GM18511 (cell line): ENCODE measurements at regions not wholly inside any gene's neighbourhood (a gene's known extent, or its start where the extent isn't known, plus 50 kb on each side); places are given as distances from the start of the nearest gene placed in this dataset.

Experiments used
- ATAC-seq: cut with Tn5 transposase; IDR thresholded peaks from one replicate; pipeline ENCODE4 v1.9.1; 2021; ENCODE audit warnings: mild to moderate bottlenecking, moderate library complexity; ENCODE audit not compliant: unreplicated experiment

DNA sequence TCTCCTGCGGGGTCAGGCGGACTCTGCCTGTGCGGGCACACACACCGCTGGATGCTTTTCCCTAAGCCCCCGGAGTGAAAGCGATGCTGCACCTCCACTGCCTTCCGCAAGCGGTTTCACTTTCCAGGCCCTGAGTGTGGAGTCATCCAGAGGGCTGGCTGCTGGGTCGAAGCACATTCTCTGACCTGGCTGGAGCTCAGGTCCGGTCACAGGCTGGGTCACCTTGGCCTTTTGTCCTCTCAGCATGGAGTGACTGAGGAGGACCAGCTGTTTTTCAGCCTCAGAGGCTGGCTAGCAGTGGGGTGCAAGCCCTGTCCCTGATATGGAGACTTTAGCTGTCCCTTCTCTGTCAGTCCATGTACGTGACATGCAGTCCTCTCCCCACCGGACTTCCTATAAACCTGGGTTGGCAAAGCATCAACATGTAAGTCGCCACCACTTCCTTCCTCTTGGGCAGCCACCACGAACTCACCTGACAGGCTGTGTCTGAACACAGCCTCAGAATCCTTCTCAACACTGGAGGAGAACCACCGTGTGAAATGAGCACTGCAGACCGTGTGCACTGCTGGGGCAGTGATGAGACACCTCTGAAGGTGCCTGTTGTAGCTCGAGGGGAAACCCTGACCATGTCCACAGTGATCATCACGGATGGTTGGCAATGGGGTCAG, 51.3 kb downstream of the GADD45G start:
- no peak for ATAC-seq

DNA sequence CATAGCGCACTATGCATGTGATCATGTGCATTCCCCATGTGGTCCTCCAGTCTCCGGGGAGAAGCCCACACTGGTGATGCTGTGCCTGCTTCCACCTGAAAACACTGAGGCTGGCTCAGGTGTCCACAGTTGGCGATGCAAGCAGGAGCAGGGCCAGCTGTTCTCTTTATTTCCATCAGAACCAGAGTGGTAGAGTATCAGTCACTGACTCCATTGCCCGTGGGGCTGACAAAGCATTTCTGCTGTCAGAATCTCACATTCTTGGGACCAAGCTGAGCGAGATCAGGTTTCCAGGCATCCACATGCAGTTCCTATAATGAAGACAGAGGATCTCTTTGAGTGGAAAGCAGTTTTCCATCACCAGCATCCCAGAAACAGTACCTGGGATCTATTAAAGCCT, 52.5 kb downstream of the GADD45G start:
- no peak for ATAC-seq

DNA sequence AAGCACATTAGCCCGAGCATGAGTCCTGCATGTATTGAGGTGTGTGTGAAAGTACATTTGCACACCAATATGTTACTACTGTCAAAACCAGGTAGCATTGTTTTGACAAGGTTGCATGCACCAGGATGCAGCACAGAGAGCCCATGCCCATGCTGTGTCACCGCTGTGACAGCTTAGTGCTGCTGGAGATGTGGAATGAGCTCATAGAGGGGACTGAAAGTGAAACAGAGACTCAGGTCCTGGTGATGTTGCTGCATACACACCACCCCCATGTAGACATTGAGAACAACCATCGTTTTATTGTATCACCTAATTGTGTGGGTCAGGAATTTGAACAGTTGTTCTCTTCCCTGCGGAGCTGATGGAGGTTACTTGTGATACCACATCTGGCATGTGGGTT, 53.0 kb downstream of the GADD45G start:
- ATAC-seq, result peak; percentile 89

DNA sequence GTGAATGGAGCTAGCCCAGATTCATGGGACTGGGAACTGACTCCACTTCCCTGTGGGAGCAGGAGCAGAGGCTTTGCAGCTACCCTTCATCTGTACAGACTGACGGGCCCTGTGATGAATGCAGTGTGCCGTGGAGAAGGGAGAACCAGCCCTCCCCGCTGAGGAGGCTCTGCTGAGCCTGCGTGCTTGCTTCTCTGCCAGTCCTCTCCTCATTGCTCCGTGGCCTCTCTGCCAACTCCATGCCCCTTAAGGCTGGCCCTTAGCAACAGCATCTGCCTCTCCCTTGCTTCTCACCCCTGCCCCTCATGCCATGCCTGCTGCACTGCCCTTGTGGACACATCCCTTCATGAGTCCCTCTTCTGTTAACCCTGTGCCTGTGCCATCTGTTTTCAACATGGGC, 53.6 kb downstream of the GADD45G start:
- no peak for ATAC-seq

DNA sequence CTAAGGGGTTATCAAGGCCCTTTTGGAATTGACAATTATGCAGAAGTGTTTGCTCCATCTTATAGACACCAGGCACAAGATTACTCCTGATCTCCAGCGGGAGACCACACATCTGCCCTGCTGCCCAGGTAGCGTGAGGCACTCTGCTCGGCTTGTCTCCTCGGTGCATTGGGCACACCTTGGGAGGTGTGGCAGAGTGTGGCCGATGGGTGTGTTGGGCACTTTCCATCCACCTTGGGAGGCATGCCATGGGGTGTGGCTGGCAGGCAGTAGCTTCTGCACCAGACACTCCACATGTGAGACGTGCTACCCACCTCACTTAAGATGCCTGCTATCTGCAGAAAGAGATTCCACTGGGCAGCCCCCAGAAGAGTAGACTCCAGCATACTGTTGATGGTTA, 54.1 kb downstream of the GADD45G start:
- no peak for ATAC-seq

DNA sequence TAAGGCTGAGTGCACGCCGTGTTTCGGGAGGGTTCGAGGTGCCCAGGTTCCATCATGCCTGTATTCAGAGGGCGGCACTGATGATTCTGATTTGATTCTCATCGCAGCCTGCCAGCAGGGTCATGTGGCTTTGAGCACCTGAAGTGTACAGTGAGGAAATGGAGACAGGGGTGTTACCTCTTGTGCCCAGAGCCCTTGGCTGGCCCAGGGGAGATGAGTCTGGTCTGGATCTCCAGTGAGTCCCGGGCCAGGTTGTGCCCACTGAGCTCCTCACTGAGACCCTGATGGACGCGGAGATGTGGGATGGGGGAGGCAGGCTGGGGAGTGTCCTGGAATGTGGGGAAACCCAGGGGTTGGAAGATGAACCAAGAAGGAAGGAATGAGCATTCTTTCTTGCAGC, 54.7 kb downstream of the GADD45G start:
- ATAC-seq, result no peak

DNA sequence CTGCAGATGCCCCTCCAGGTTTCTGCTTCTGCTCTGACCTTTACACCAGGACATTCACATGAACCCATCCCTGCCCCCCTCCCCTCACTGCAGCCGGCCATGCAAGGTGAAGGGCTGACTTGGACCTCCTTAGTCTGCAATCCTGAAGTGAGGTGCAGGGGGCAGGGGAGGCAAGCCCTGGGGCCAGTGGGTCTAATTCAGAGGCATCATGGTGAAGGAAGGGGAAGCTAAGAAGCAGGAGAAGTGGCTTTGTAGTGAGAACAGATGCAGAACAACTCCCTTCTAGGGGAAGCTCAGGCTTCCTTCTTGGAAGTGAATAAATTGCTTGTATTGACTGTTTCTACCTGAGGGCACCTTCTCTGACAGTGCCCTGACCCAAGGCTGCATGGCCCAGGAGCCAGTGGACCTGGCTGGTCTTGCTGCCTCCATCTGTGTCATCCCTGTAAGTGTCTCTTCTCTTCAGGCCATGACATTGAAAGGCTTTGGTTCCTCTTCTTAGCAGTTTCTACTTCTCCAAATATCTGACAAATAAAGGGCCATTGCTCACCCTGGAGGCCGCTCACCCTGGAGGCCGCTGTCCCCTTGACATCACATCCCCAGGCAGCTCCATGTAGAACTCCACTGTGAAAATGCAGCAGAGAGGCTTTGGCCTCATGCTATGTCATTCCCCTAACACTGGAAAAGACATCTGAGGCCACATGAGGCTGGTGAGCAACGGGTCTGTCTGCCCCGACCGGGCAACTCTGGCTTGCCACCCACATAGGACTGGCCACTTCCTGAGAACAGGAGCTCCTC, 55.3 kb downstream of the GADD45G start:
- ATAC-seq, result no peak

DNA sequence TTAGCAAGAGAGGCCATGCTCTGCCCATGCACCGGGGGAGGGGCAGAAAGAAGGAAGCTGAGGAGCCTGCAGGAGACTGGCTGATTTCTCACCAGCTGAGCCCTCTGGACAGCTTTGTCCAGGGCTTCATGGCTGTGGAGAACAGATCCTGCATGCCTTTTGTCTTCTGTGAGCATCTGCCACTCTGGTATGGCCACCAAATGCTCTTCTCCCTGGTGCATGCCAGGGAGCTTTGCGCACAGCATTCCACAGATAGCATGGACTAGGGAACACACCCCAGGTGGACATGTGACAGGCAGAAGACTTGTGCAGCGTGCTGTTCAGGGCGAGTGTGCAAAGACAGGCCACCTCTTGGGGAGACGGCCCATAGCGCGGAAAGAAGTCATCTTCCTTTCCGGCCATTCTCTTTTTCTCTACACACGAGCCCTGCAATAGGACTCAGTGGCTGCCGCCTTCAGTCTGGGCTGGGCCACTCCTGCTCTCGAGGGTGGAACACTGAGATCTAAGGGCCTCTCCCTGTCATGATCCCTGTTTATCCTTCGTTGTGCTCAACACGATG, 56.7 kb downstream of the GADD45G start:
- no peak for ATAC-seq

DNA sequence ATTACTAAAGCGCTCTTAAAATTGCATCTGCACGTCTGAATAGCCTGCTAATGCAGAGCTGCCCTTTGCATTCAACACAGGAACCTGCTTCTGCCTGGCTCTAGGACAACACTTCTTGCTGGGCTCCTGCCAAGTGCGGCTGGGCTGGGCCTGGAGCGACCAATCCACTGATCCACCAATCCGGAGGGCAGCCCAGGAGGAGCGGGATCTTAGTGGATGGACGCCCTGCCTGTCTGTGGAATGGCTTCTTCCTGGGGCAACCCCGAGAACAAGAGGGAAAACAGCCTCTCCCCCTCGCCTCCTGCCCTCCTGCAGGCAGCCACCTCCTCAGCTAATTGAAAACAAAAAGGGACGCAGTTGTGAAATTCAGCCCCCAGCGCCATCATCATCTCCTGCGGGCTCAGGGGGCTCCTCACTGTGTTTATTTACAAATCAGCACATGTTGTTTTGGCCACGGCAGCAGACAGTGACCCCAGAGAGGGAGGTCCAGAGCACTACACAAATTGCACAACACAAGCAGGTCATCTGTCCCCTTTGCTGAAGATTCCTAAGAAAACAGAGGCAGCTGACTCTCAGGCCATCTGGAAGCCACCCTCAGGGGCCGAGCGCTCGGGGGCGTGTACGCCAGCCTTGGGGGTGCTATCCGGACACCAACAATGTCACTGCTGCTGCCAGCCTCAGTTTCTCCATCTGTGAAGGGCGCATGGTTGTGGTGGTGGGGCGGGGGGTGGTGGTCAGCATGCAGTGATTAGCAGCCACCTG, 57.3 kb downstream of the GADD45G start:
- ATAC-seq, result no peak

DNA sequence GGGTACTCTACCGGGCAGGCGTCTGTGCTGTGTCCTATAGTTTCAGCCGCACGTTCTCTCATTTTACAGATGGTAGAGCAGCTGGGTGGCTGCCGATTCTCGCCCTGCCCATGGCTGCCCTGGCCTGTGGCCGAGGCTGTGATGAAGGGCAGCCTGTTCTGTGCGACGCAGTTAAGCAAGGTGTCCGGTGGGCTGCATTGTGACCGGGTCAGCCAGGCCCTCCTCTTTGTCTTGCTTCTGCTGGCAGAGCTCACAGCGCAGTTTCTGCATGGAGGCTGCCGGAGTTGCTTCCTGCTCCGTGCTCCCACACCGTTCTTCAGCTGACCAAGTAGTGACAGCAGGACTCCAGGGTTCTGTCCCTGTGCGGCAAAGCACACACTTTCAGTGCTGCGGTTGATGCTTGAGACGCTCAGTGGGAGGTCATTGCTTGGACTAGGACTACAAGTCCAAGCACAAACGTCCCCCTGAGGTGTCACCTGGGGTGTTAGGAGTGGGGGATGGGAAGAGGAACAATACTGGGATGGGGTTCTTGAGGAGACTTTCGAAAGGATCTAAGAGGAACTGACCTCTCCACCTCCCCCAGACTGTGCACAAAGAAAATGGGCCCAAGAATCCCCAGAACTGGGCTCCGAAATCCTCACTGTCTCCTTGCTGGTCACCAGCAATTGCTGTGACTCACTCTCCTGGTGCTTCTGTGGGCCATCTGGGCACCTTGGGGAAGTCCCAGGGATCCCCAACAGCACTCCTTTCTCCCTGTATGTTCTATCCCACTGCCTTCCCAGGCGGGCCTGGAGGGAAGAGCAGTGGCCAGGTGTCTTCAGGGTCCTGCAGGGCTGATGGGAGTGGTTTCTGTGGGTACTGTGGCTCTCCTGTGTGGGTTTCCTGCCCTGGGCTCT, 58.2 kb downstream of the GADD45G start:
- no peak for ATAC-seq

DNA sequence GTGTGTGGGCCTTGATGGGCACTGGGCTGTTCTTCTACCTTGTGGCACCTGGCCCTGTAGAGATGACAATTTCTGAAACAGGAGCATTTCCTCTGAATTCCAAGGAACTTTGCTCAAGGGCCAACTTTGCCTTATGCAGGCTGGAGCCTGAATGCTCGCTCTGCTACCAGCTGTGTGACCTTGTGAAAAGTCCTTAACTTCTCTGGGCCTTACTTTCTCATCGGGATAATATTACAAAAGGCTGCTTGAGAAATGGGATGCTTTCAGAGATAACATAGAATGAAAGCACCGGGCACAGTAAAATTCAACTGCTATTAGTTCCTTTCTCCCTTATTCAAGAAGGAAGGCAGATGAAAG, 58.8 kb downstream of the GADD45G start:
- ATAC-seq, result no peak

DNA sequence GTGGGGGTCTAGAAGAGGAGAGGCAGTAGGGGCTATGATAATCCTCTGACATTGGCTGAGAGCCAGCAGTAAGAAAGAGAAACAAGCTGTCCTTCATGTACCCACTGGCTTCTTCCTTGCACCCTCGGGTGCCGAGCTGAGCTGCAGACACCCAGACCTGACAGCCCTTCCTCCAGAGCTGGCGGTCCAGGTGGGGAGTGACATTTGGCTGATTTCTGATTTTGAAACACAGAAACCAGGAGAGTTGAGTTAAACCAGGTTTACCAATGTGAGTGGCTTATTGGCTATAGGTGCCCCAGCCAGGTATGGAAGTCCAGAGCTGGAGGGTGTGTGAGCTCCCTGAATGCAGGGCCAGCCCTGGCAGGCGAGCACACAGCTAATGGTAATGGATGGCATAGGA, 59.2 kb downstream of the GADD45G start:
- ATAC-seq, result no peak

DNA sequence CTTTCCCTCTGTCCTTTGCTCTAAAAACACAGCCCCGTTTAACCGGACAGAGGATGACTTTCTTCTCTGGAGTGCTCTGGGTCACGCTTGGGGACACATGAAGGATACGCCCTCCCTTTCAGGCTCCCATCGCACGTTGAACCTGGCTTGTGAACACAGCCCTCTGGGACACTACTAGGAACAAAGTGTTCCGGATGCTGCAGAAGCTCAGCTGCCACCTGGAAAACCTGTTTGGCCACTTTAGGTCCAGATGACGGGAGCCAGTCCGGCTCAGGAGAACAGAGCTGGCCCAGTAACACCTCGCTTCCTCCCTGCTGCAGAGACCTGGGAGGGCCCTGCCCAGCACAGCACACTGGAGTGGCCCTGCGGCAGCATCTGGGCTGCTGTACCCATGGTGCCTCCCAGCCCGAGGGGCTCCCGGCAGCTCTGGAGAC, 60.1 kb downstream of the GADD45G start:
- no peak for ATAC-seq

DNA sequence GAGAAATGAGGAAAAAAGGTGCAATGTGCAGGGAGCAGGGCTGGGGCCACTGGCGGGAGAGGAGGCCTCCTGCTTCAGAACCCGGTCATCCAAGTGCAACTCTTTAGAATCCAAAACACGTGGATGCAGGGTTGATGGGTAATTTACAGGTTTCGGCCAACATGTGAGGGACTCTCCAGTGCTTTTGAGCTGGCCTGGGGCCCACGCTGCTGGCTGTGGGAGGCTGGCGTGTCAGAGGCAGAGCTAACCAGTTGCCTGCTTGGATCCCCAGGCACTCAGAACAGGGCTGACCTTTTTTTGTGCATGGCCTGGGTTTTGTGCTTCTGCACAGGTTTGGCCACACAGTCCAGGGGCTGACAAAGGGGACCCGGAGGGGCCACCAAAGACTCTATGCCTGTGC, 61.6 kb downstream of the GADD45G start:
- no peak for ATAC-seq

DNA sequence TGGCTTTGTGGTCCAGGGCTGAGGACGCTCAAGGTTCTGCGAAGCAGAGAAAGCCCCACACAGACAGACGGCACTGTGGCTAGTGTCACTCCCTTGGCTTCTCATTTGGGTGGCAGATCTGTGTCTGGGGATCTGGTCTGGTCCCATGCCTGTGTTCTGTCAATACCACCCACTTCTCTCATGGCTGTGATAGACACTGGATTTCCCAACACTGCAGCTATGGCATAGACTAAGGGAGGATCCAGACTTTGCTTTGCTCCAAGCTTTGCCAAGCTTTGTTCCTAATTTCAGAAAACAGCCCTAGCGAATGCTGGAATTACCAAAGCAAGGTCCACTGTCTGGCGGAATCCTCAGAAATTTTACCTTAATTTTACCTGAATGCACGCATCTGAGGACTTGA, 62.1 kb downstream of the GADD45G start:
- no peak for ATAC-seq

DNA sequence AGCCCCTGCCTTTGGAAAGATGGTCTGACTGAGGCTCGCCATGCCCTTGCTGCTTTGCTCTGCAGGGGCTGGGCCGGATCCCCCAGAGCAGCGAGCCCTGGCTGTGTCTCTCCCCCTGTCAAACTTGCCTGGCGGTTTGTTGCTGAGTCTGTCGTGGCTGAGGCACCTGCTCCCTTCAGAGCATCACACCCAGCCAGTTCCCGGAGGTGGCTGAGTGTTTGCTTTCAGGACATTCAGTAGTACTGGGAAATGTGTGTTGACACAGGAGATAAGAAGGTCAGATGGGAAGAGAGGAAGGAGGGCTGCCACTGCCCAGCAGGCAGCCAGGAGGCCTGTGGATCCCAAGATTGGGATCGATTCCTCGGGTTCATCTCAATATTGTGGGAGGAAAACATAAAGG, 62.9 kb downstream of the GADD45G start:
- ATAC-seq, result no peak

DNA sequence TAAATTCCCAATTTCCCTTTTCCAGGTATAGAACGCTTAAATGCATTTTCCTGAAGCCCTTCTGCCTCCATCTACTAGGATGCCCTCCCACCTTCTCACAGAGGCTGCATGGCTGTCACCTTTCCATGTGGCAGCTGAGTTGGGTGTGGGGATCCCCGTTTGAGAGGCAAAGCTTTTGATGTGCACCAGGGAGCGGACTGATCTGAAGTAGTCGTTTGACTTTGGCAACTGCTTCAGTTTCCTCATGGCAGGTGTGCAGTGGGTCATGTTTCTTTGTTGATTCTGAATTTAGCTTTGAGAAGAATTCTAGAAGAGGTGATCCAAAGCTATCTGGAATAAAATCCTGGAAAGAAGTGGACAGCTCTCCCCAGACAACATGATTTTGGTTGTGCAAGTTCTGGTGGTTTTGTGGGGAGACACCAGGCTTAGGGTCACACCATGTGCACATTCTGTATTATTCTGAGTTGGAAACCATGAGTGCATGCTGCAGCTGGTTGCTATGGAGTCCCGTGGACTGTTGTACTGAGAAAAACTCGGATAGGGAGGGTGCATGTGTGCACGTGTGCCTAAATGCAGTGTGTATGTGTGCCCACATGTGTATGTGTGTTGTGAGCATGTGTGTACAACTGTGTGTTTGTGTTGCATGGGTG, 63.5 kb downstream of the GADD45G start:
- no peak for ATAC-seq

DNA sequence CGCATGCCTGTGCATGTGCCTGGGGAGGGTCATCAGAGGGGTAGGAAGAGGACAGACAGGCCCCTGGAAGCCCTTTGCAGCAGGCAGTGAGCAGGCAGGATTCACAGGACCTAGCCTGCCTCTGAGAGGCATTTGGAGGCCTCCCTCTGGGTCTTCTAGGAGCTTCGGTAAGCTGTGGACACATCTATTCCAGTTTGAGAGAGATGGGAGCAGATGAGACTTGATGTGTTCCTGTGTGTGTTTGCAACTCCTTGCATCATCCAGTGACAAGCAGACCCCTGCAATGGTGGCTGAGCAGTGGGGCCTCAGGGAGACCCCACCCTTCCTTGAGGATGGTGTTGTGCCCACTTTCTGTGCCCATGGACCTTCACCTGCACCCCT, 64.0 kb downstream of the GADD45G start:
- ATAC-seq, result no peak

DNA sequence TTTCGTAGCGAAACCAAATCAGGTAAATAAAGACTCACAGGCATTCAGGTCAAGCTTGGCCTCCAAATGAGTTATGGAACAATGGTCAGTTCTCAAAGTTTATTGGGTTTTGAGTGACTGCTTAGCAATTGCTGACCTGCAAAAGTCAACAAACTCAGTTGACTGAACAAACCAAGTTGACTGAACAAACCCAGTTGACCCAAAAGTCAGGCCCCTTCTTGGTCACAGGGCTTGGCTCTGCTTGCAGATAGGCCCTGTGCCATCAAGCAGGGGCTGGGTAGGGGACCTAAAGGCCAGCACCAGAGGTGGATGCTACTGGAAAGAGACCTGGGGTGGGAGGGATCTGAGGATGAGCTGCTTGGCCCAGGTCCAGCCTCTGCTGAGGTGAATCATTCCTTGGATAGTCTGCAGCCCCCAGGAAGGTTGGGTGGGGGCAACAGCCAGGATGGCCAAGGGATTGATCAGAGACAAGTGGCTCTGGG, 64.6 kb downstream of the GADD45G start:
- no peak for ATAC-seq

DNA sequence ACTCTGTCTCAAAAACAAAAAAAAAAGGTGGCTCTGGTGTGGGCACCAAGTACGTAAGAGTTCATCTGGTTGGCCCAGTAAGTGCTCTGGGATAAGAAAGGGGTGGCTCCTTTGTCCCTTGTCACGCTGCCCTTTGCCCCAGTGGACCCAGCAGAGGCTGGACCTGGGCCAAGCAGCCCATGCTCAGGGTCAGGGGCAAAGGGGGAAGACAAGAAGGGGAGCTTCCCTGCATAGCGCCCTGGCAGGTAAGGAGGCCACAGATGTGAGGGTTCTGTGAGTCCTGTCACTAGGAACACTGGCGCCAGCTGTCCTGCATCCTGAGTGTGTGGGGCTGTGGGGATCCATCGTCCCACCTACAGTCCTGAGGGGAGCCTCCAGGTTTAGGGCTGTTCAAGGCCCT, 65.3 kb downstream of the GADD45G start:
- ATAC-seq, result no peak
